ENCODE measurements at regions not wholly inside any gene's neighbourhood (a gene's known extent, or its start where the extent isn't known, plus 50 kb on each side); places are given as distances from the start of the nearest gene placed in this dataset.

DNA sequence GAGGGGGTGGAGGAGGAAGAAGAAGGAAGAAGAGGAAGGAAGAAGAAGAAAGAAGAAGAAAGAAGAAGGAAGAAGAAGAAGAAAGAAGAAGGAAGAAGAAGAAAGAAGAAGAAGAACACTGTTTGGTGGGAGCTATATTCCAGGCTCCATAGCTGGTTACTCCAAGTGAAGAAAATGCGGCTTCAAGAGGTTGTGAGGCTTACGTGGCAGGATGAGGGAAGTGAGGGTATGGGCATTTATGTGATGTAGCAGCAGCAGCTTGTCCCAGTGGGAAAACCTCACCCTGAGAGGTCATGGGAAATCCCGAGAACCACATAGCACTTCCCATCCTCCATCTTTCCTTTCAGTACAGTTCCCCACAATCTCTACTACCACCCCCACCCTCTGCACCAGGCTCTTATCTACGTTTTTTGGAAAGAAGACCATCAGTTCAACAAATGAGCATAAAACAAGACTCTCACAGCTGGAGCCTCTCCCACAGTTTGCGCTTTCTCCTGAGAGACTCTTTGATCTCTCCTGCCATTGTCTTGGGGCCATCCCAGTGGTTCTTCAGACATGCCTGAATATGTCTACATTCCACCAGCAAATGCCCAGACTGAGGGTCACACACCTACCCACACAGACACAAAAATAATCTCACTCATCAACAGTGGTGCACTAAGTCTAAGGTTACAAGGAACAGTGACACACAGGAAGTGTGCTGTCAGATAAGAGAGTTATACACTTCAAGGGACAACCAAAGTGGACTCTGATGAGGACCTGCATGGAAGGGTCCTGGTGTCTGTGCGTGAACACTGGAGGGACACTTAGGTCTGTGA is 77.9 kb upstream of the KCNJ15 start:
- WGBS, 2 donors, result 86 to 96% methylated on average over 6 of the region's 6 CpGs
- DNase-seq, result no peak
- no peak for ATAC-seq (ENCODE audit: insufficient read depth, low FRiP score)
- Histone ChIP-seq H3K27ac (ENCODE audit: low read depth in 1 of 2, low read length in 1 of 2) (no peak overlapping the region), H3K27me3 (ENCODE audit: control insufficient read depth in 3 of 3, insufficient read depth in 3 of 3, low read length in 2 of 3) (no peaks in the 10 kb centered on the region), H3K9me3 (ENCODE audit: control insufficient read depth in 4 of 4, insufficient read depth in 3 of 4, low read length in 3 of 4) (peaks cover 0 to 3% (median 0%) of the 10 kb centered on the region in 4 donors), H3K36me3 (ENCODE audit: control insufficient read depth in 4 of 4, insufficient read depth in 4 of 4, low read length in 4 of 4) (no peaks in the 10 kb centered on the region), H3K9ac (ENCODE audit: insufficient read depth in 1 of 2, low read length in 2 of 2) (no peak overlapping the region), H3K4me3 (no peak overlapping the region), H3K4me1 (ENCODE audit: control insufficient read depth in 5 of 5, insufficient read depth in 5 of 5, low read length in 5 of 5) (peaks cover 0 to 4% (median 0%) of the 10 kb centered on the region in 5 donors)
- TF ChIP-seq CTCF (IDR thresholded peaks at IDR 0.05; ENCODE audit: control extremely low read depth, extremely low read depth), result no peak

GRCh38 chr21:38179511-38179910 is 77.3 kb upstream of the KCNJ15 start:
- Histone ChIP-seq H3K4me3 (no peak overlapping the region), H3K9me3 (ENCODE audit: control insufficient read depth in 4 of 4, insufficient read depth in 3 of 4, low read length in 3 of 4) (peaks cover 0 to 3% (median 0%) of the 10 kb centered on the region in 4 donors), H3K27ac (ENCODE audit: low read depth in 1 of 2, low read length in 1 of 2) (no peak overlapping the region), H3K4me1 (ENCODE audit: control insufficient read depth in 5 of 5, insufficient read depth in 5 of 5, low read length in 5 of 5) (peaks cover 0 to 4% (median 0%) of the 10 kb centered on the region in 5 donors), H3K27me3 (ENCODE audit: control insufficient read depth in 3 of 3, insufficient read depth in 3 of 3, low read length in 2 of 3) (no peaks in the 10 kb centered on the region), H3K36me3 (ENCODE audit: control insufficient read depth in 4 of 4, insufficient read depth in 4 of 4, low read length in 4 of 4) (no peaks in the 10 kb centered on the region), H3K9ac (ENCODE audit: insufficient read depth in 1 of 2, low read length in 2 of 2) (no peak overlapping the region)
- TF ChIP-seq CTCF (IDR thresholded peaks at IDR 0.05; ENCODE audit: control extremely low read depth, extremely low read depth), result no peak
- 92 to 93% methylated on average over 2 of the region's 2 CpGs for WGBS, 2 donors
- DNase-seq (no peak), ATAC-seq (ENCODE audit: insufficient read depth, low FRiP score) (no peak)

DNA sequence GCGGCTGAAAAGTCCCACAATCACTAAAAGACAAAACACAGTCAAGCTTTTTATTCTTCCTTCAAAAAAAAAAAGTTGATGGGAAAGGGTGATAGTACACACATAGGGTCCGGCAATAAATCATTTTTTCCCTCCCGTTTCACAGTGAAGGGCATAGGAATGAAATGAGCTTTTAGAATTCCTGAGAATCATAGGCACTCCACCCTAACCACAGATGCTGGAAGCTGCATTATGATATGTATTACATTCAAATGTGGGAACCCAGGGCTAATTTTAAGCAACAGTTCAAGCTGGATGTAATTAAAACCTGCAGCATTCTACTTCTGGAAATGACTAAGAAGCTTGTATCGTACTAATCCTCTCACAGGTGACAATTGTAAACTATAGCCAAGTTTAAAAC is 75.7 kb upstream of the KCNJ15 start:
- no peak overlapping the region for H3K9ac ChIP-seq (ENCODE audit: insufficient read depth in 1 of 2, low read length in 2 of 2)
- no peak for DNase-seq
- H3K4me1 ChIP-seq (ENCODE audit: control insufficient read depth in 5 of 5, insufficient read depth in 5 of 5, low read length in 5 of 5), result peaks cover 0 to 4% (median 0%) of the 10 kb centered on the region in 5 donors
- H3K4me3 ChIP-seq, result no peak overlapping the region
- no peak for TF ChIP-seq CTCF (IDR thresholded peaks at IDR 0.05; ENCODE audit: control extremely low read depth, extremely low read depth)
- WGBS, 2 donors, result 86 to 94% methylated on average over 4 of the region's 4 CpGs
- no peaks in the 10 kb centered on the region for H3K36me3 ChIP-seq (ENCODE audit: control insufficient read depth in 4 of 4, insufficient read depth in 4 of 4, low read length in 4 of 4)
- H3K27me3 ChIP-seq (ENCODE audit: control insufficient read depth in 3 of 3, insufficient read depth in 3 of 3, low read length in 2 of 3), result no peaks in the 10 kb centered on the region
- no peak for ATAC-seq (ENCODE audit: insufficient read depth, low FRiP score)
- H3K27ac ChIP-seq (ENCODE audit: low read depth in 1 of 2, low read length in 1 of 2), result no peak overlapping the region
- H3K9me3 ChIP-seq (ENCODE audit: control insufficient read depth in 4 of 4, insufficient read depth in 3 of 4, low read length in 3 of 4), result peaks cover 0 to 3% (median 0%) of the 10 kb centered on the region in 4 donors

Measured in lung (tissue), 11 donors.